Testis (tissue), 2 donors: ENCODE measurements at regions not wholly inside any gene's neighbourhood (a gene's known extent, or its start where the extent isn't known, plus 50 kb on each side); places are given as distances from the start of the nearest gene placed in this dataset.

Source experiments
- POLR2A ChIP-seq: fragments of 450-650 bp; IDR thresholded peaks from one replicate; pipeline ENCODE4 v1.6.1; 2017; ENCODE audit warnings: antibody characterized with exemption, mild to moderate bottlenecking, moderate library complexity
- TF ChIP-seq, protein P1 (sequence below), 3 experiments: fragments of 450-650 bp in 2 of 3; fragments of 200-600 bp in 1 of 3; sonication (generic) in 1 of 3; IDR thresholded peaks; one replicate each; pipeline ENCODE4 v1.5.1; 2016 to 2019; ENCODE audit warnings: antibody characterized with exemption in 3 of 3, mild to moderate bottlenecking in 2 of 3, moderate library complexity in 1 of 3

DNA sequence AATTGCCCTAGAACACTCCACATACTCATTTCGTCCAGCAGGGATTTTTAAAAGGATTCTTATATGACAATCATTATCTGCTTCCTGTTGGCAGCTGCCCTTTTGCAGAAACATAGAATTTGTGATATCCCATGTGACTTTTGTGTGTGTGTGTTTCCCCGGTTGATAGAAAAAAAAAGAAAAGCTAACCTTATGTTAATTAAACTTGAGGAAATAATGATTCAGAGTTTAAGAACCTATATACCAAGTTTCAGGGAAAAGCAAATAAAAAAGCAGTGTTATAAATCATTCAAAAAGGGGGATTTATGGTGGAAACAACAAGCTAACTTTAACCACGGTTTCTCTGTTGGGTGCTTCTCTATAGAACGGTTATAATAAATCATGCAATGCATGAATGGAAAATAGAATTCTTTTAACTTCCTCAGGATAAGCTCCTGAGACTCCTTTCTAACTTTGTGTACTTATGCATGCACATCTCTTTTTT is 826.9 kb upstream of the EYS start:
- TF ChIP-seq, protein P1, sequence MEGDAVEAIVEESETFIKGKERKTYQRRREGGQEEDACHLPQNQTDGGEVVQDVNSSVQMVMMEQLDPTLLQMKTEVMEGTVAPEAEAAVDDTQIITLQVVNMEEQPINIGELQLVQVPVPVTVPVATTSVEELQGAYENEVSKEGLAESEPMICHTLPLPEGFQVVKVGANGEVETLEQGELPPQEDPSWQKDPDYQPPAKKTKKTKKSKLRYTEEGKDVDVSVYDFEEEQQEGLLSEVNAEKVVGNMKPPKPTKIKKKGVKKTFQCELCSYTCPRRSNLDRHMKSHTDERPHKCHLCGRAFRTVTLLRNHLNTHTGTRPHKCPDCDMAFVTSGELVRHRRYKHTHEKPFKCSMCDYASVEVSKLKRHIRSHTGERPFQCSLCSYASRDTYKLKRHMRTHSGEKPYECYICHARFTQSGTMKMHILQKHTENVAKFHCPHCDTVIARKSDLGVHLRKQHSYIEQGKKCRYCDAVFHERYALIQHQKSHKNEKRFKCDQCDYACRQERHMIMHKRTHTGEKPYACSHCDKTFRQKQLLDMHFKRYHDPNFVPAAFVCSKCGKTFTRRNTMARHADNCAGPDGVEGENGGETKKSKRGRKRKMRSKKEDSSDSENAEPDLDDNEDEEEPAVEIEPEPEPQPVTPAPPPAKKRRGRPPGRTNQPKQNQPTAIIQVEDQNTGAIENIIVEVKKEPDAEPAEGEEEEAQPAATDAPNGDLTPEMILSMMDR (IDR thresholded peaks at IDR 0.05): no peak
- TF ChIP-seq POLR2A: no peak
